Peyer's patch (tissue), 4 donors: ENCODE measurements at regions not wholly inside any gene's neighbourhood (a gene's known extent, or its start where the extent isn't known, plus 50 kb on each side); places are given as distances from the start of the nearest gene placed in this dataset.
A peak's percentile ranks its signal among the peaks of the same experiment; 100 is the strongest.

Experiments
- DNase-seq, 3 donors: peaks; one replicate each; pipeline ENCODE4 v3.0.0-alpha.2; 2017 to 2019
- H3K27ac ChIP-seq, 4 donors: fragments of 200-600 bp; sonication (generic); one replicate each; pipeline ENCODE4 v1.5.1; 2016 to 2019
- H3K27me3 ChIP-seq, 2 donors: fragments of 200-600 bp; sonication (generic); one replicate each; pipeline ENCODE4 v1.5.1; 2019
- H3K36me3 ChIP-seq, 3 donors: fragments of 200-600 bp; sonication (generic); one replicate each; pipeline ENCODE4 v1.5.1; 2016 to 2019
- H3K4me1 ChIP-seq, 4 donors: fragments of 200-600 bp; sonication (generic); one replicate each; pipeline ENCODE4 v1.5.1; 2016 to 2019
- H3K4me3 ChIP-seq, 4 donors: fragments of 200-600 bp; sonication (generic); 1 replicate in 3 of 4; 2 replicates in 1 of 4; pipeline ENCODE4 v1.5.1; 2016 to 2019; ENCODE audit warnings: mild to moderate bottlenecking in 1 of 4
- H3K9me3 ChIP-seq, 4 donors: fragments of 200-600 bp; sonication (generic); one replicate each; pipeline ENCODE4 v1.5.1; 2016 to 2019; ENCODE audit warnings: mild to moderate bottlenecking in 1 of 4
- CTCF ChIP-seq, 6 experiments: fragments of 450-650 bp in 4 of 6; fragments of 200-600 bp in 2 of 6; sonication (generic) in 1 of 6; IDR thresholded peaks; one replicate each; pipeline ENCODE4 v1.5.1; 2017 to 2019; ENCODE audit warnings: antibody characterized with exemption in 6 of 6, mild to moderate bottlenecking in 3 of 6, moderate library complexity in 1 of 6
- POLR2A ChIP-seq, 2 donors: fragments of 450-650 bp; IDR thresholded peaks; one replicate each; pipeline ENCODE4 v1.5.1; 2017; ENCODE audit warnings: antibody characterized with exemption in 2 of 2, mild to moderate bottlenecking in 2 of 2, moderate library complexity in 2 of 2

GRCh38 chr6:170031684-170032121, 259.2 kb downstream of the DLL1 start:
- Histone ChIP-seq H3K9me3 (peaks cover 0 to 5% (median 3%) of the 10 kb centered on the region in 4 donors), H3K27me3 (no peaks in the 10 kb centered on the region), H3K36me3 (no peaks in the 10 kb centered on the region), H3K4me1 (peaks cover 0 to 4% (median 0%) of the 10 kb centered on the region in 4 donors), H3K27ac (no peak overlapping the region), H3K4me3 (no peak overlapping the region)
- DNase-seq = peak in 2 of 3 donors; percentile 18 to 29
- no peak for TF ChIP-seq CTCF (IDR thresholded peaks at IDR 0.05)
- no peak for TF ChIP-seq POLR2A (IDR thresholded peaks at IDR 0.05)

- peaks cover 0 to 4% (median 1%) of the 10 kb centered on the region in 4 donors for H3K9me3 ChIP-seq
- no peaks in the 10 kb centered on the region for H3K36me3 ChIP-seq
- DNase-seq = peak in 2 of 3 donors; percentile 43 to 46
- no peaks in the 10 kb centered on the region for H3K27me3 ChIP-seq
- peaks cover 0 to 9% (median 0%) of the 10 kb centered on the region in 4 donors for H3K4me1 ChIP-seq
- no peak overlapping the region for H3K4me3 ChIP-seq
- TF ChIP-seq CTCF (IDR thresholded peaks at IDR 0.05) = no peak
- TF ChIP-seq POLR2A (IDR thresholded peaks at IDR 0.05) = no peak
- H3K27ac ChIP-seq = no peak overlapping the region
Measured at GRCh38 chr6:170030821-170031471, 259.9 kb downstream of the DLL1 start.

- no peak for DNase-seq
- Histone ChIP-seq H3K36me3 (no peaks in the 10 kb centered on the region), H3K27ac (no peak overlapping the region), H3K4me1 (peaks cover 0 to 9% (median 0%) of the 10 kb centered on the region in 4 donors), H3K4me3 (no peak overlapping the region), H3K27me3 (no peaks in the 10 kb centered on the region), H3K9me3 (no peaks in the 10 kb centered on the region)
- TF ChIP-seq CTCF (IDR thresholded peaks at IDR 0.05) (no peak), POLR2A (IDR thresholded peaks at IDR 0.05) (no peak)
Measured at GRCh38 chr6:170030284-170030815, 260.5 kb downstream of the DLL1 start.

GRCh38 chr6:170029416-170030283, 261.2 kb downstream of the DLL1 start:
- DNase-seq = peak in 2 of 3 donors; percentile 28 to 38
- Histone ChIP-seq H3K4me3 (no peak overlapping the region), H3K27me3 (no peaks in the 10 kb centered on the region), H3K36me3 (no peaks in the 10 kb centered on the region), H3K4me1 (peaks cover 0 to 9% (median 0%) of the 10 kb centered on the region in 4 donors), H3K27ac (no peak overlapping the region), H3K9me3 (no peaks in the 10 kb centered on the region)
- no peak for TF ChIP-seq POLR2A (IDR thresholded peaks at IDR 0.05)

- no peak for TF ChIP-seq CTCF (IDR thresholded peaks at IDR 0.05)
- no peak for TF ChIP-seq POLR2A (IDR thresholded peaks at IDR 0.05)
- H3K27me3 ChIP-seq = no peaks in the 10 kb centered on the region
- no peak overlapping the region for H3K27ac ChIP-seq
- DNase-seq = peak in 2 of 3 donors; percentile 47 to 49
- peaks cover 0 to 9% (median 0%) of the 10 kb centered on the region in 4 donors for H3K4me1 ChIP-seq
- H3K36me3 ChIP-seq = no peaks in the 10 kb centered on the region
- H3K9me3 ChIP-seq = no peaks in the 10 kb centered on the region
- H3K4me3 ChIP-seq = no peak overlapping the region
Measured at GRCh38 chr6:170028629-170029345, 262.1 kb downstream of the DLL1 start.
